BJ (cell line): ENCODE measurements at regions not wholly inside any gene's neighbourhood (a gene's known extent, or its start where the extent isn't known, plus 50 kb on each side); places are given as distances from the start of the nearest gene placed in this dataset.
"Not testable (repeated sequence)": the region's sequence is repeated elsewhere in the genome, so short reads cannot be mapped to it uniquely, and the experiment has no call there.

Source experiments
- CTCF ChIA-PET: fragments of 350-600 bp; formaldehyde crosslinking; extraction: SDS; loops from one replicate; lab custom pipeline; 2021; ENCODE audit warnings: antibody characterized with exemption, inconsistent platforms; lab: Yijun Ruan, JAX
- POLR2A ChIA-PET: fragments of 300-600 bp; sonication (Branson Sonifier 250); formaldehyde crosslinking; extraction: SDS; loops from one replicate; lab custom pipeline; 2021; ENCODE audit warnings: antibody characterized with exemption; lab: Charles Lee
- DNase-seq: peaks from one replicate; pipeline ENCODE4 v3.0.0-alpha.2; 2011; ENCODE audit warnings: low read depth
- H3K27me3 ChIP-seq: 2 replicates; pipeline ENCODE4 v1.6.0; 2011; ENCODE audit warnings: low read length; ENCODE audit not compliant: control insufficient read depth, insufficient read depth
- H3K36me3 ChIP-seq: 2 replicates; pipeline ENCODE4 v1.5.1; 2011; ENCODE audit warnings: low read length; ENCODE audit not compliant: control insufficient read depth, insufficient read depth
- H3K4me3 ChIP-seq: 2 replicates; pipeline ENCODE4 v1.5.1; 2011; ENCODE audit warnings: low read depth, mild to moderate bottlenecking, control low read depth, low read length
- TF ChIP-seq, protein P1 (sequence below): IDR thresholded peaks from 2 replicates; pipeline ENCODE4 v1.5.1; 2011; ENCODE audit warnings: low read depth, mild to moderate bottlenecking, control low read depth, inconsistent platforms, low read length, moderate library complexity; ENCODE audit not compliant: insufficient read depth

DNA sequence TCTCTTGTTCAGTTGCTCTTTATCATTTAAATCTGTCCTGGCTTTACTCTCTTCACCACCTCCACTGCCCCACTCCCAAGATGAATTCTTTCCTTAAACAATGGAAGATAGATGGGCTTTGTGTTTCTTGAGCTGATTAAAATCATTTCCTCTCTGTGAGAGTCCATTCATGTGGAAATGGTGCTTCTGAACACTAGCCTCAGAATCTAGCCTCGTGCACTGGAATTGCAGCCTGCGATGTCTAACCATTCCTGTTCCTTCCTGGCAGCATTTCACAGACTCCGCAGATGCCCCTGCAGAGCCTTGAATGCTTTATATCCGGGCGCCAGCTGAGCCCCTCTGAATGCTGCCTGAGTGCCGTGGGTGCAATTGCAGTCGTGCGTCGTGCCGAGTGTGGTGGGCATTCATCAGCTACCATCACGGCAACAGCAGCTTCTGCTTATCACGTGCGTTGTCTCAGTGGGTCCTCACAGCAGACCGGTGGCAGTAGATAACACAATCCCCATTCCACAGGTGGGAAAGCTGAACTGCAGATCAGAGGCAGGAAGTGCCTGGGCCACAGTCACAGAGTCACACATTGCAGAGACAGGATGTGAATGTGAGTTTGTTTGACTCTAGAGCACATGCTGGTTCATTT, 172.8 kb upstream of the WSCD1 start:
- POLR2A ChIA-PET, result no interaction called here
- no peak overlapping the region for H3K4me3 ChIP-seq
- no peaks in the 10 kb centered on the region for H3K36me3 ChIP-seq
- H3K27me3 ChIP-seq, result no peaks in the 10 kb centered on the region
- TF ChIP-seq, protein P1, sequence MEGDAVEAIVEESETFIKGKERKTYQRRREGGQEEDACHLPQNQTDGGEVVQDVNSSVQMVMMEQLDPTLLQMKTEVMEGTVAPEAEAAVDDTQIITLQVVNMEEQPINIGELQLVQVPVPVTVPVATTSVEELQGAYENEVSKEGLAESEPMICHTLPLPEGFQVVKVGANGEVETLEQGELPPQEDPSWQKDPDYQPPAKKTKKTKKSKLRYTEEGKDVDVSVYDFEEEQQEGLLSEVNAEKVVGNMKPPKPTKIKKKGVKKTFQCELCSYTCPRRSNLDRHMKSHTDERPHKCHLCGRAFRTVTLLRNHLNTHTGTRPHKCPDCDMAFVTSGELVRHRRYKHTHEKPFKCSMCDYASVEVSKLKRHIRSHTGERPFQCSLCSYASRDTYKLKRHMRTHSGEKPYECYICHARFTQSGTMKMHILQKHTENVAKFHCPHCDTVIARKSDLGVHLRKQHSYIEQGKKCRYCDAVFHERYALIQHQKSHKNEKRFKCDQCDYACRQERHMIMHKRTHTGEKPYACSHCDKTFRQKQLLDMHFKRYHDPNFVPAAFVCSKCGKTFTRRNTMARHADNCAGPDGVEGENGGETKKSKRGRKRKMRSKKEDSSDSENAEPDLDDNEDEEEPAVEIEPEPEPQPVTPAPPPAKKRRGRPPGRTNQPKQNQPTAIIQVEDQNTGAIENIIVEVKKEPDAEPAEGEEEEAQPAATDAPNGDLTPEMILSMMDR, result no peak
- CTCF ChIA-PET, result interaction anchor here (0.7 kb wide), 1 partner anchor 97 kb away, joined by 3 read pairs; no protein-coding TSS in a partner anchor
- DNase-seq, result no peak

DNA sequence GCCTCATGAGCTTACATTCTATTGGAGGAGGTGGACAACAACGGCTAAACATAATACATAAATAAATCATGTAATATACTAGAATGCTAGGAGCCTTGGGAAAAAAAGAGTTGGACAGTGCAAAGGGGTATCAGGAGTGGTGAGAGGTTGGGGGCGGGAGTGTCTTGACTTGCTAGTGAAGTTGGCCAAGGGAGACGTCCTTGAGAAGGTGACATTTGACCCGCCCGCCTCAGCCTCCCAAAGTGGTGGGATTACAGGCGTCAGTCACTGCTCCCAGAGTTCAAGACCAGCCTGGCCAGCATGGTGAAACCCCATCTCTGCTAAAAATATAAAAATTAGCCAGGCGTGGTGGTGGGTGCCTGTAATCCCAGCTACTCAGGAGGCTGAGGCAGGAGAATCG, 172.2 kb upstream of the WSCD1 start:
- CTCF ChIA-PET, result interaction anchor here (0.7 kb wide), 1 partner anchor 97 kb away, joined by 3 read pairs; no protein-coding TSS in a partner anchor
- H3K27me3 ChIP-seq, H3K4me3 ChIP-seq, POLR2A ChIA-PET, DNase-seq, H3K36me3 ChIP-seq: not testable (repeated sequence)

DNA sequence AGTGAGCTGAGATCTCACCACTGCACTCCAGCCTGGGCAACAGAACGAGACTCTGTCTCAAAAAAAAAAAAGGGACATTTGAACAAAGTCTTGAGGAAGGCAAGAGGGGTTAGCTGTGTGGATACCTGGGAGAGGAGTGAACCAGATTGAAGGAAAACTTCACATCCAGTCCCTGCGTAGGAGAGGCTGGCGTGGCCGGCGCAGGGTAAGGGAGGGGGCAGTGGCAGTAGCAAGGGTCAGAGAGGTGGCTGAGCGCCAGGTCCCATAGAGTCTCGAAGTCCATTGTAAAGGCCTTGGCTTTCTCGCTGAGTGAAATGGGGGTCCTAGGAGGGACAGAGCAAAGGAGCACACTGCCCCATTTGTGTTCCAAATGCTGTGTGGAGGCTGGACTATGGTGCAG, 171.8 kb upstream of the WSCD1 start:
- no peak for DNase-seq
- ChIA-PET POLR2A (no interaction called here), CTCF (interaction anchor here (0.7 kb wide), 1 partner anchor 96 kb away, joined by 3 read pairs; no protein-coding TSS in a partner anchor)
- Histone ChIP-seq H3K4me3 (no peak overlapping the region), H3K36me3 (no peaks in the 10 kb centered on the region), H3K27me3 (no peaks in the 10 kb centered on the region)
- TF ChIP-seq, protein P1, result no peak

DNA sequence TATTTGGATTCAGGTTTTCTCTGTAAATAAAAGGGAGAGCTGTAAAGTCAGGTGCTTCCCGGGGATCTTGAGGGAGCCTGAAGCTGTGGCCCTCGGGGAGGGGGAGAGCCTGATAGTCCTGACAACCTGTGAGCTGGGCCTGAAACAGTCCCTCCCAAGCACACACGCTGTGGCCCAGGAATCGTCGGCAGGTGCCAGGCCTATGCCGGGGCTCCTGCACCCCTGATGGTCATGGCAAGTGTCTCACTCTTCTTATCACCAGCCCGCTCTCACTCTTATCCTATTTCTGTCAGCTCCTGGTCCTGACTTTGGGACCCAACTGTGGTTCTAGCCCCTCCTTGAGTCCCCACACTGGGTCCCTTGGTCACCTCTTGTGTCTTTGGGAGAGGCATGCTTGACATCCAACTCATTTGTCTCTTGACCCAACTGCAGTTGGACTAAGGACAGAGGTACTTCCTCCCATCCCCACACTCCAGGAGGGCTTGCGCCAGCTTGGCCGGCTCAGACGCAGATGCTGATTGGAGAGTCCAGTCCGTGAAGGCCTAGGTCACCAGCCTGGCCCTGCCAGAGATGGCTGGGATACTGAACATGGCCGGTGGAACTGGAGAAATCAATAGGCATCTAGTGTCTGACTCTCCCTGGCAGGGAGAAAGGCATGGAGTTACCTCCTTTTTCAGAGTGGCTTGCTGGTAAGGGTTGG, 170.5 kb upstream of the WSCD1 start:
- CTCF ChIA-PET, result no interaction called here
- DNase-seq, result no peak
- POLR2A ChIA-PET, result no interaction called here

DNA sequence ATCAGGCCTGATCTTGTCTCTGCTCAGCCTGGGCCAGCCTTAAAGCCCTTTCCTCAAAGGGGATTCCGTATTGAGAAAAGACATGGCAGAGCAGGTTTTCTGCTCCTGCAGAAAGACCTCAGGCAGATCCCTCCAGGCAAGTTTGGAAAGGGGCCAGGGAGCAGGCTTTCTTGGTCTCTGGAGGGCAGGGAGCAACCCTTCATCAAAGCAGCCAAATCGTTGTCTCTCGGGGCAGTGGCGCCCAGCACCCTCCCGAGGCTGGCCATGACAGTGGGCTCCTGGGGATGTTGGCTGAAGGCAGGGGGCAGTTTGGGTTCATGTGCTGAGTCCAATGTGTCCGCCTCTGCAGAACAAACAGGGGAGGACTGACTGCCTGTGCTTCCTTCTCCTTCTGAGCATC, 168.4 kb upstream of the WSCD1 start:
- TF ChIP-seq, protein P1, result no peak
- Histone ChIP-seq H3K27me3 (no peaks in the 10 kb centered on the region), H3K36me3 (no peaks in the 10 kb centered on the region), H3K4me3 (no peak overlapping the region)
- CTCF ChIA-PET, result no interaction called here
- DNase-seq, result no peak
- POLR2A ChIA-PET, result no interaction called here

More for the DNA sequence above, 170.5 kb upstream of the WSCD1 start:
- no peak overlapping the region for H3K4me3 ChIP-seq
- no peaks in the 10 kb centered on the region for H3K27me3 ChIP-seq
- H3K36me3 ChIP-seq, result no peaks in the 10 kb centered on the region
- TF ChIP-seq, protein P1, result no peak
